ENCODE measurements at regions not wholly inside any gene's neighbourhood (a gene's known extent, or its start where the extent isn't known, plus 50 kb on each side); places are given as distances from the start of the nearest gene placed in this dataset.

DNA sequence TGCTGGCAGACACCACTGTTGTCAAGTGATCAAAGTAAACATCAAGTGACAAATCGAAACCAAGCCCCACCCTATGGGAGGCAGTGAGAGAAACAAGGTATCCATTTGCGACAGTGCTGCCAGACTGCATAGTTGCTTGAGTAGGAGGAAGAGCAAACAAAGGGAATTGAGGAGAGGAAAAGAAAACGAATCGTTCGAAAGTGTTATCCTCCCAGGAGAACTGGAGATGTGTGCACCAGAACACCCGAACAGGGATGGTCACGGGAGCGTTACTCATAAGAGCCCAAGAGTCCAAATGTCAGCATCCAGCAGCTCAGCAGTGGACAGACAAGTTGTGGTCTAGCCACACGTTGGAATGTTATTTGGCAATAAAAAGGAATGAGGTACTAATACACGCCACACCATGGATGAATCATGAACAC, 58.4 kb upstream of the NUP50 start:
- 39% methylated on average over 10 of the region's 10 CpGs for WGBS (ENCODE audit: low lambda C conversion rate)
- DNase-seq: no peak
- no peaks in the 10 kb centered on the region for H3F3A ChIP-seq (replicated peaks; ENCODE audit: insufficient read depth)
- H3K9me3 ChIP-seq: no peaks in the 10 kb centered on the region
- no peak overlapping the region for H2AFZ ChIP-seq (ENCODE audit: low read depth)
- CTCF ChIA-PET: no interaction called here
- TF ChIP-seq, protein P1, sequence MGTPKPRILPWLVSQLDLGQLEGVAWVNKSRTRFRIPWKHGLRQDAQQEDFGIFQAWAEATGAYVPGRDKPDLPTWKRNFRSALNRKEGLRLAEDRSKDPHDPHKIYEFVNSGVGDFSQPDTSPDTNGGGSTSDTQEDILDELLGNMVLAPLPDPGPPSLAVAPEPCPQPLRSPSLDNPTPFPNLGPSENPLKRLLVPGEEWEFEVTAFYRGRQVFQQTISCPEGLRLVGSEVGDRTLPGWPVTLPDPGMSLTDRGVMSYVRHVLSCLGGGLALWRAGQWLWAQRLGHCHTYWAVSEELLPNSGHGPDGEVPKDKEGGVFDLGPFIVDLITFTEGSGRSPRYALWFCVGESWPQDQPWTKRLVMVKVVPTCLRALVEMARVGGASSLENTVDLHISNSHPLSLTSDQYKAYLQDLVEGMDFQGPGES (IDR thresholded peaks at IDR 0.05; ENCODE audit: low read depth, low read length): no peak
- TF ChIP-seq FOSL2 (IDR thresholded peaks at IDR 0.05; ENCODE audit: borderline replicate concordance, low read depth): no peak
- TF ChIP-seq, protein P2, sequence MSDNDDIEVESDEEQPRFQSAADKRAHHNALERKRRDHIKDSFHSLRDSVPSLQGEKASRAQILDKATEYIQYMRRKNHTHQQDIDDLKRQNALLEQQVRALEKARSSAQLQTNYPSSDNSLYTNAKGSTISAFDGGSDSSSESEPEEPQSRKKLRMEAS (IDR thresholded peaks at IDR 0.05; ENCODE audit: low read depth): no peak
- no peak for TF ChIP-seq RAD21 (IDR thresholded peaks at IDR 0.05; ENCODE audit: low read length)
- no peak for TF ChIP-seq YY1 (IDR thresholded peaks at IDR 0.05; ENCODE audit: low read depth)
- no peak for TF ChIP-seq NFIC (IDR thresholded peaks at IDR 0.05; ENCODE audit: borderline replicate concordance)
- no peak for TF ChIP-seq EZH2phosphoT487 (IDR thresholded peaks at IDR 0.05; ENCODE audit: borderline replicate concordance, low read depth)
- TF ChIP-seq RCOR1 (IDR thresholded peaks at IDR 0.05; ENCODE audit: low read length): no peak
- TF ChIP-seq, protein P3, sequence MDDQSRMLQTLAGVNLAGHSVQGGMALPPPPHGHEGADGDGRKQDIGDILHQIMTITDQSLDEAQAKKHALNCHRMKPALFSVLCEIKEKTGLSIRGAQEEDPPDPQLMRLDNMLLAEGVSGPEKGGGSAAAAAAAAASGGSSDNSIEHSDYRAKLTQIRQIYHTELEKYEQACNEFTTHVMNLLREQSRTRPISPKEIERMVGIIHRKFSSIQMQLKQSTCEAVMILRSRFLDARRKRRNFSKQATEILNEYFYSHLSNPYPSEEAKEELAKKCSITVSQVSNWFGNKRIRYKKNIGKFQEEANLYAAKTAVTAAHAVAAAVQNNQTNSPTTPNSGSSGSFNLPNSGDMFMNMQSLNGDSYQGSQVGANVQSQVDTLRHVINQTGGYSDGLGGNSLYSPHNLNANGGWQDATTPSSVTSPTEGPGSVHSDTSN (IDR thresholded peaks at IDR 0.05): no peak
- TF ChIP-seq POLR2AphosphoS5 (IDR thresholded peaks at IDR 0.05; ENCODE audit: low read depth, low read length): no peak
- TF ChIP-seq CHD2 (IDR thresholded peaks at IDR 0.05; ENCODE audit: low read length, partially characterized antibody): no peak
- TF ChIP-seq, protein P4, sequence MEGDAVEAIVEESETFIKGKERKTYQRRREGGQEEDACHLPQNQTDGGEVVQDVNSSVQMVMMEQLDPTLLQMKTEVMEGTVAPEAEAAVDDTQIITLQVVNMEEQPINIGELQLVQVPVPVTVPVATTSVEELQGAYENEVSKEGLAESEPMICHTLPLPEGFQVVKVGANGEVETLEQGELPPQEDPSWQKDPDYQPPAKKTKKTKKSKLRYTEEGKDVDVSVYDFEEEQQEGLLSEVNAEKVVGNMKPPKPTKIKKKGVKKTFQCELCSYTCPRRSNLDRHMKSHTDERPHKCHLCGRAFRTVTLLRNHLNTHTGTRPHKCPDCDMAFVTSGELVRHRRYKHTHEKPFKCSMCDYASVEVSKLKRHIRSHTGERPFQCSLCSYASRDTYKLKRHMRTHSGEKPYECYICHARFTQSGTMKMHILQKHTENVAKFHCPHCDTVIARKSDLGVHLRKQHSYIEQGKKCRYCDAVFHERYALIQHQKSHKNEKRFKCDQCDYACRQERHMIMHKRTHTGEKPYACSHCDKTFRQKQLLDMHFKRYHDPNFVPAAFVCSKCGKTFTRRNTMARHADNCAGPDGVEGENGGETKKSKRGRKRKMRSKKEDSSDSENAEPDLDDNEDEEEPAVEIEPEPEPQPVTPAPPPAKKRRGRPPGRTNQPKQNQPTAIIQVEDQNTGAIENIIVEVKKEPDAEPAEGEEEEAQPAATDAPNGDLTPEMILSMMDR (IDR thresholded peaks at IDR 0.05): no peak
- TF ChIP-seq TAF1 (IDR thresholded peaks at IDR 0.05; ENCODE audit: borderline replicate concordance, low read depth, low read length): no peak
- TF ChIP-seq, protein P5, sequence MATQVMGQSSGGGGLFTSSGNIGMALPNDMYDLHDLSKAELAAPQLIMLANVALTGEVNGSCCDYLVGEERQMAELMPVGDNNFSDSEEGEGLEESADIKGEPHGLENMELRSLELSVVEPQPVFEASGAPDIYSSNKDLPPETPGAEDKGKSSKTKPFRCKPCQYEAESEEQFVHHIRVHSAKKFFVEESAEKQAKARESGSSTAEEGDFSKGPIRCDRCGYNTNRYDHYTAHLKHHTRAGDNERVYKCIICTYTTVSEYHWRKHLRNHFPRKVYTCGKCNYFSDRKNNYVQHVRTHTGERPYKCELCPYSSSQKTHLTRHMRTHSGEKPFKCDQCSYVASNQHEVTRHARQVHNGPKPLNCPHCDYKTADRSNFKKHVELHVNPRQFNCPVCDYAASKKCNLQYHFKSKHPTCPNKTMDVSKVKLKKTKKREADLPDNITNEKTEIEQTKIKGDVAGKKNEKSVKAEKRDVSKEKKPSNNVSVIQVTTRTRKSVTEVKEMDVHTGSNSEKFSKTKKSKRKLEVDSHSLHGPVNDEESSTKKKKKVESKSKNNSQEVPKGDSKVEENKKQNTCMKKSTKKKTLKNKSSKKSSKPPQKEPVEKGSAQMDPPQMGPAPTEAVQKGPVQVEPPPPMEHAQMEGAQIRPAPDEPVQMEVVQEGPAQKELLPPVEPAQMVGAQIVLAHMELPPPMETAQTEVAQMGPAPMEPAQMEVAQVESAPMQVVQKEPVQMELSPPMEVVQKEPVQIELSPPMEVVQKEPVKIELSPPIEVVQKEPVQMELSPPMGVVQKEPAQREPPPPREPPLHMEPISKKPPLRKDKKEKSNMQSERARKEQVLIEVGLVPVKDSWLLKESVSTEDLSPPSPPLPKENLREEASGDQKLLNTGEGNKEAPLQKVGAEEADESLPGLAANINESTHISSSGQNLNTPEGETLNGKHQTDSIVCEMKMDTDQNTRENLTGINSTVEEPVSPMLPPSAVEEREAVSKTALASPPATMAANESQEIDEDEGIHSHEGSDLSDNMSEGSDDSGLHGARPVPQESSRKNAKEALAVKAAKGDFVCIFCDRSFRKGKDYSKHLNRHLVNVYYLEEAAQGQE (IDR thresholded peaks at IDR 0.05; ENCODE audit: low read depth, low read length): no peak
- TF ChIP-seq JUND (IDR thresholded peaks at IDR 0.05): no peak
- TF ChIP-seq FOXJ3 (CRISPR knock-in tag; IDR thresholded peaks at IDR 0.05): no peak
- no peak for TF ChIP-seq MEF2A (IDR thresholded peaks at IDR 0.05; ENCODE audit: borderline replicate concordance, low read depth)
- no peaks in the 10 kb centered on the region for H3K79me2 ChIP-seq (ENCODE audit: insufficient read depth)
- H3K4me2 ChIP-seq: no peak overlapping the region
- POLR2A ChIA-PET: no interaction called here
- no peaks in the 10 kb centered on the region for H3K36me3 ChIP-seq (replicated peaks in 1 of 2; ENCODE audit: control insufficient read depth in 1 of 2, insufficient read depth in 2 of 2, low read length in 1 of 2)
- no peak overlapping the region for H3K9ac ChIP-seq
- H3K4me3 ChIP-seq (ENCODE audit: low read depth in 2 of 2, low read length in 1 of 2): no peak overlapping the region
- no peaks in the 10 kb centered on the region for H3K4me1 ChIP-seq (ENCODE audit: control insufficient read depth in 1 of 2, insufficient read depth in 2 of 2, low read depth in 1 of 2, low read length in 1 of 2)
- no peaks in the 10 kb centered on the region for H3K9me2 ChIP-seq
- H4K20me1 ChIP-seq (ENCODE audit: insufficient read depth): no peaks in the 10 kb centered on the region
- no peak overlapping the region for H3K27ac ChIP-seq (ENCODE audit: low read depth in 2 of 2, low read length in 1 of 2)
- no peaks in the 10 kb centered on the region; the same call in 1 of the 2 replicates for H3K27me3 ChIP-seq (ENCODE audit: insufficient read depth)

Measured in SK-N-SH (cell line).